ENCODE measurements at regions not wholly inside any gene's neighbourhood (a gene's known extent, or its start where the extent isn't known, plus 50 kb on each side); places are given as distances from the start of the nearest gene placed in this dataset.

GRCh38 chr1:200336901-200337391 is 72.9 kb downstream of the ZNF281 start:
- H3K4me3 ChIP-seq (replicated peaks; ENCODE audit: low read depth, low read length): no peak overlapping the region
- H3K27me3 ChIP-seq (replicated peaks; ENCODE audit: control insufficient read depth, insufficient read depth, low read length): no peaks in the 10 kb centered on the region
- no peaks in the 10 kb centered on the region for H3K36me3 ChIP-seq (ENCODE audit: control insufficient read depth, insufficient read depth, low read length)
- DNase-seq (ENCODE audit: extremely low read depth, insufficient read length): no peak
- TF ChIP-seq CTCF (IDR thresholded peaks at IDR 0.05; ENCODE audit: insufficient read depth, low read length, poor library complexity, severe bottlenecking): no peak

- no peak for TF ChIP-seq CTCF (IDR thresholded peaks at IDR 0.05; ENCODE audit: insufficient read depth, low read length, poor library complexity, severe bottlenecking)
- Histone ChIP-seq H3K36me3 (ENCODE audit: control insufficient read depth, insufficient read depth, low read length) (no peaks in the 10 kb centered on the region), H3K27me3 (replicated peaks; ENCODE audit: control insufficient read depth, insufficient read depth, low read length) (no peaks in the 10 kb centered on the region), H3K4me3 (replicated peaks; ENCODE audit: low read depth, low read length) (no peak overlapping the region)
- DNase-seq (ENCODE audit: extremely low read depth, insufficient read length): no peak
Measured at GRCh38 chr1:200336101-200336845, 73.6 kb downstream of the ZNF281 start.

- TF ChIP-seq CTCF (IDR thresholded peaks at IDR 0.05; ENCODE audit: insufficient read depth, low read length, poor library complexity, severe bottlenecking): no peak
- DNase-seq (ENCODE audit: extremely low read depth, insufficient read length): no peak
- Histone ChIP-seq H3K27me3 (replicated peaks; ENCODE audit: control insufficient read depth, insufficient read depth, low read length) (no peaks in the 10 kb centered on the region), H3K4me3 (replicated peaks; ENCODE audit: low read depth, low read length) (no peak overlapping the region), H3K36me3 (ENCODE audit: control insufficient read depth, insufficient read depth, low read length) (no peaks in the 10 kb centered on the region)
Measured at GRCh38 chr1:200334661-200335256, 75.1 kb downstream of the ZNF281 start.

GRCh38 chr1:200333329-200333728 is 76.5 kb downstream of the ZNF281 start:
- H3K4me3 ChIP-seq (replicated peaks; ENCODE audit: low read depth, low read length): no peak overlapping the region
- H3K27me3 ChIP-seq (replicated peaks; ENCODE audit: control insufficient read depth, insufficient read depth, low read length): no peaks in the 10 kb centered on the region
- DNase-seq (ENCODE audit: extremely low read depth, insufficient read length): no peak
- TF ChIP-seq CTCF (IDR thresholded peaks at IDR 0.05; ENCODE audit: insufficient read depth, low read length, poor library complexity, severe bottlenecking): no peak
- no peaks in the 10 kb centered on the region for H3K36me3 ChIP-seq (ENCODE audit: control insufficient read depth, insufficient read depth, low read length)

DNA sequence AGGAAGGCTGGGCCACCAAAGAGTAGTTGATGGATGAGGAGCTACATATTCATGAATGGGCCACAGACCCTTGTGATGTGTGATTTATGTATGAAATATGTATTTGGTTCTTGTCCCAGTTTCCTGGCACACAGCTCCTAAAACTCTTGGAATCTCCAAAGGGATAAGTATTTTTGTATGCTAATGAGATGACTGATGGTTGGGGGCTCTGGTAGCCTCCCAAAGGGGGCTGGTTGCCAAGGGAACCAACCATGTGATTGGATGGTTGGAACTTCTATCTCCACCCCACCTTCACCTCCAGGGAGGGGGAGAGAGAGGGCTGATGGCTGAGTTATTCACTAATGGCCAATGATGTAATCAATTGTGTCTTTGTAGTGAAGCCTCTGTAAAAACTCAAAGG is 77.1 kb downstream of the ZNF281 start:
- DNase-seq (ENCODE audit: extremely low read depth, insufficient read length): no peak
- Histone ChIP-seq H3K36me3 (ENCODE audit: control insufficient read depth, insufficient read depth, low read length) (no peaks in the 10 kb centered on the region), H3K4me3 (replicated peaks; ENCODE audit: low read depth, low read length) (no peak overlapping the region), H3K27me3 (replicated peaks; ENCODE audit: control insufficient read depth, insufficient read depth, low read length) (no peaks in the 10 kb centered on the region)
- no peak for TF ChIP-seq CTCF (IDR thresholded peaks at IDR 0.05; ENCODE audit: insufficient read depth, low read length, poor library complexity, severe bottlenecking)
